Panc1 (cell line): ENCODE measurements at regions not wholly inside any gene's neighbourhood (a gene's known extent, or its start where the extent isn't known, plus 50 kb on each side); places are given as distances from the start of the nearest gene placed in this dataset.

ENCODE experiments used
- POLR2AphosphoS5 ChIP-seq: IDR thresholded peaks from 2 replicates; pipeline ENCODE4 v1.6.1; 2012; ENCODE audit warnings: mild to moderate bottlenecking, low read depth, low read length, moderate library complexity
- TCF7L2 ChIP-seq: IDR thresholded peaks from 2 replicates; pipeline ENCODE4 v1.6.1; 2011; ENCODE audit warnings: mild to moderate bottlenecking, low read depth, low read length, inconsistent platforms
- TF ChIP-seq, protein P1 (sequence below): fragments of 450-650 bp; IDR thresholded peaks from 2 replicates; pipeline ENCODE4 v1.5.1; 2017; ENCODE audit warnings: mild to moderate bottlenecking
- TF ChIP-seq, protein P2 (sequence below), 2 experiments: IDR thresholded peaks; 2 replicates each; pipeline ENCODE4 v1.6.1; 2011 to 2012; ENCODE audit warnings: low read depth in 2 of 2, control low read depth in 1 of 2, low read length in 1 of 2, mild to moderate bottlenecking in 1 of 2, moderate library complexity in 1 of 2; ENCODE audit not compliant: insufficient read depth in 1 of 2

DNA sequence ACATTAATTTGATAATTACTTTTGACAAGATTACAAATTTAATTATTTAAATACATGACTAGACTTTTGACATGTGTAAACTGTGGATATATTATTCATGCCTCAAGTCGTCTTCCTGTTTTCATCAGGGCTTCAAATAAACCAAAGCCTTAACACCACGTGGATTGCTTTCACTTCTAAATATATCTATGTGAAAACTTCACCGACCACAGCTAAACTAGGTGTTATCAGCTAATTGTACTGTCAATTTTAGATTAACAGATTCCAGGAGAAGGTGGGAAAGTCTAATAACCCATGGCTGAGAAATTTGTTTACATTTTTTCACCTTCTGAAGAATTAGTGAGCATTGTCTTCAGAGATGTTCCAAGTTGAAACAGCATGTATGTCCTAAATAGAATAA, 494.7 kb upstream of the FAM98A start:
- no peak for TF ChIP-seq POLR2AphosphoS5
- TF ChIP-seq, protein P1, sequence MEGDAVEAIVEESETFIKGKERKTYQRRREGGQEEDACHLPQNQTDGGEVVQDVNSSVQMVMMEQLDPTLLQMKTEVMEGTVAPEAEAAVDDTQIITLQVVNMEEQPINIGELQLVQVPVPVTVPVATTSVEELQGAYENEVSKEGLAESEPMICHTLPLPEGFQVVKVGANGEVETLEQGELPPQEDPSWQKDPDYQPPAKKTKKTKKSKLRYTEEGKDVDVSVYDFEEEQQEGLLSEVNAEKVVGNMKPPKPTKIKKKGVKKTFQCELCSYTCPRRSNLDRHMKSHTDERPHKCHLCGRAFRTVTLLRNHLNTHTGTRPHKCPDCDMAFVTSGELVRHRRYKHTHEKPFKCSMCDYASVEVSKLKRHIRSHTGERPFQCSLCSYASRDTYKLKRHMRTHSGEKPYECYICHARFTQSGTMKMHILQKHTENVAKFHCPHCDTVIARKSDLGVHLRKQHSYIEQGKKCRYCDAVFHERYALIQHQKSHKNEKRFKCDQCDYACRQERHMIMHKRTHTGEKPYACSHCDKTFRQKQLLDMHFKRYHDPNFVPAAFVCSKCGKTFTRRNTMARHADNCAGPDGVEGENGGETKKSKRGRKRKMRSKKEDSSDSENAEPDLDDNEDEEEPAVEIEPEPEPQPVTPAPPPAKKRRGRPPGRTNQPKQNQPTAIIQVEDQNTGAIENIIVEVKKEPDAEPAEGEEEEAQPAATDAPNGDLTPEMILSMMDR: no peak
- TF ChIP-seq, protein P2, sequence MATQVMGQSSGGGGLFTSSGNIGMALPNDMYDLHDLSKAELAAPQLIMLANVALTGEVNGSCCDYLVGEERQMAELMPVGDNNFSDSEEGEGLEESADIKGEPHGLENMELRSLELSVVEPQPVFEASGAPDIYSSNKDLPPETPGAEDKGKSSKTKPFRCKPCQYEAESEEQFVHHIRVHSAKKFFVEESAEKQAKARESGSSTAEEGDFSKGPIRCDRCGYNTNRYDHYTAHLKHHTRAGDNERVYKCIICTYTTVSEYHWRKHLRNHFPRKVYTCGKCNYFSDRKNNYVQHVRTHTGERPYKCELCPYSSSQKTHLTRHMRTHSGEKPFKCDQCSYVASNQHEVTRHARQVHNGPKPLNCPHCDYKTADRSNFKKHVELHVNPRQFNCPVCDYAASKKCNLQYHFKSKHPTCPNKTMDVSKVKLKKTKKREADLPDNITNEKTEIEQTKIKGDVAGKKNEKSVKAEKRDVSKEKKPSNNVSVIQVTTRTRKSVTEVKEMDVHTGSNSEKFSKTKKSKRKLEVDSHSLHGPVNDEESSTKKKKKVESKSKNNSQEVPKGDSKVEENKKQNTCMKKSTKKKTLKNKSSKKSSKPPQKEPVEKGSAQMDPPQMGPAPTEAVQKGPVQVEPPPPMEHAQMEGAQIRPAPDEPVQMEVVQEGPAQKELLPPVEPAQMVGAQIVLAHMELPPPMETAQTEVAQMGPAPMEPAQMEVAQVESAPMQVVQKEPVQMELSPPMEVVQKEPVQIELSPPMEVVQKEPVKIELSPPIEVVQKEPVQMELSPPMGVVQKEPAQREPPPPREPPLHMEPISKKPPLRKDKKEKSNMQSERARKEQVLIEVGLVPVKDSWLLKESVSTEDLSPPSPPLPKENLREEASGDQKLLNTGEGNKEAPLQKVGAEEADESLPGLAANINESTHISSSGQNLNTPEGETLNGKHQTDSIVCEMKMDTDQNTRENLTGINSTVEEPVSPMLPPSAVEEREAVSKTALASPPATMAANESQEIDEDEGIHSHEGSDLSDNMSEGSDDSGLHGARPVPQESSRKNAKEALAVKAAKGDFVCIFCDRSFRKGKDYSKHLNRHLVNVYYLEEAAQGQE (IDR thresholded peaks at IDR 0.05; ENCODE audit: insufficient read depth in 1 of 2, low read depth in 2 of 2, low read length in 1 of 2): no peak
- no peak for TF ChIP-seq TCF7L2
